LNCaP clone FGC (cell line): ENCODE measurements at regions not wholly inside any gene's neighbourhood (a gene's known extent, or its start where the extent isn't known, plus 50 kb on each side); places are given as distances from the start of the nearest gene placed in this dataset.
"Not testable (repeated sequence)": the region's sequence is repeated elsewhere in the genome, so short reads cannot be mapped to it uniquely, and the experiment has no call there.

Source experiments
- DNase-seq: peaks from one replicate; pipeline ENCODE4 v3.0.0-alpha.2; 2011; ENCODE audit warnings: low read depth
- H3K4me3 ChIP-seq: 2 replicates; pipeline ENCODE4 v1.5.1; 2011; ENCODE audit warnings: mild to moderate bottlenecking, low read depth, low read length, control low read depth
- CTCF ChIP-seq: IDR thresholded peaks from 2 replicates; pipeline ENCODE4 v1.5.1; 2012; ENCODE audit warnings: mild to moderate bottlenecking; ENCODE audit not compliant: control insufficient read depth, insufficient read depth; ENCODE audit errors: extremely low read depth

GRCh38 chr2:144010096-144010836 is 509.7 kb downstream of the ZEB2 start:
- DNase-seq, result no peak
- no peak overlapping the region for H3K4me3 ChIP-seq
- TF ChIP-seq CTCF, result no peak

- TF ChIP-seq CTCF, result no peak
- H3K4me3 ChIP-seq, result no peak overlapping the region
- no peak for DNase-seq
Observed at GRCh38 chr2:144006139-144006538, 513.8 kb downstream of the ZEB2 start.

GRCh38 chr2:144004742-144005141 is 515.2 kb downstream of the ZEB2 start:
- no peak for DNase-seq
- no peak for TF ChIP-seq CTCF
- H3K4me3 ChIP-seq, result no peak overlapping the region

GRCh38 chr2:144003460-144004075 is 516.4 kb downstream of the ZEB2 start:
- DNase-seq, result no peak
- TF ChIP-seq CTCF, result no peak

GRCh38 chr2:143996974-143997373 is 522.9 kb downstream of the ZEB2 start:
- H3K4me3 ChIP-seq, result no peak overlapping the region
- TF ChIP-seq CTCF, result no peak
- DNase-seq, result no peak

More at GRCh38 chr2:144003460-144004075, 516.4 kb downstream of the ZEB2 start:
- no peak overlapping the region for H3K4me3 ChIP-seq

GRCh38 chr2:143994961-143995360 is 525.0 kb downstream of the ZEB2 start:
- no peak for TF ChIP-seq CTCF
- H3K4me3 ChIP-seq, result no peak overlapping the region
- DNase-seq, result peak; percentile 1

- H3K4me3 ChIP-seq, DNase-seq: not testable (repeated sequence)
Observed at GRCh38 chr2:143991596-143991995, 528.3 kb downstream of the ZEB2 start.
